ENCODE measurements at regions not wholly inside any gene's neighbourhood (a gene's known extent, or its start where the extent isn't known, plus 50 kb on each side); places are given as distances from the start of the nearest gene placed in this dataset.

GRCh38 chr7:155190688-155191087, 107.0 kb upstream of the INSIG1 start:
- peaks cover under 1 to 11% of the 10 kb centered on the region in 2 experiments; a peak in 2 of 4 replicates for H3K9me3 ChIP-seq (ENCODE audit: control insufficient read depth in 1 of 2, insufficient read depth in 1 of 2, low read depth in 1 of 2, low read length in 2 of 2)
- H3K9ac ChIP-seq (ENCODE audit: low read length): no peak overlapping the region
- H4K20me1 ChIP-seq (ENCODE audit: insufficient read depth): no peaks in the 10 kb centered on the region
- CTCF ChIA-PET: no interaction called here
- H3K4me3 ChIP-seq (replicated peaks in 1 of 2; ENCODE audit: low read depth in 1 of 2, low read length in 2 of 2): no peak overlapping the region
- no peak overlapping the region for H3K27ac ChIP-seq (ENCODE audit: low read depth, low read length)
- ATAC-seq (peak; percentile 94), DNase-seq (ENCODE audit: low read depth, low spot score) (no peak)
- no peak for TF ChIP-seq CEBPB (IDR thresholded peaks at IDR 0.05; ENCODE audit: low read depth)
- TF ChIP-seq CTCF (IDR thresholded peaks at IDR 0.05 in 2 of 3, conservative IDR thresholded peaks at IDR 0.05 in 1 of 3; ENCODE audit: borderline replicate concordance in 1 of 3, insufficient read depth in 1 of 3, low read depth in 2 of 3, low read length in 2 of 3): peak; percentile 82 to 88 (median 84)
- peak; percentile 96 for TF ChIP-seq RAD21 (IDR thresholded peaks at IDR 0.05; ENCODE audit: low read depth)
- no peaks in the 10 kb centered on the region for H3K36me3 ChIP-seq (ENCODE audit: control insufficient read depth in 1 of 2, insufficient read depth in 2 of 2, low read length in 2 of 2)
- BruUV-seq (replicated peaks): no TSS peak
- H2AFZ ChIP-seq (ENCODE audit: low read depth, low read length, poor library complexity, severe bottlenecking): peak overlapping the region; percentile 93
- POLR2A ChIA-PET: no interaction called here
- H3K27me3 ChIP-seq (ENCODE audit: insufficient read depth, low read length): no peaks in the 10 kb centered on the region
- H3K4me1 ChIP-seq (ENCODE audit: control insufficient read depth in 1 of 2, insufficient read depth in 2 of 2, low read length in 2 of 2): peaks cover 0 to 3% of the 10 kb centered on the region in 2 experiments; a peak in 1 of 4 replicates
- RAD21 ChIA-PET (ENCODE audit: low non-redundant PET in 1 of 2, low total read pairs in 2 of 2, uncharacterized antibody in 2 of 2, unreplicated experiment in 2 of 2): no interaction called here
- H3K79me2 ChIP-seq (ENCODE audit: insufficient read depth, low read length): no peaks in the 10 kb centered on the region
- peak overlapping the region; percentile 45 for H3K4me2 ChIP-seq (ENCODE audit: low read length)
- intact Hi-C loops (cut with micrococcal nuclease): loop anchor here (1.0 to 5.0 kb wide), 3 partner anchors 107 to 262 kb away; partner anchors contain the start of gene INSIG1
- H3K9me2 ChIP-seq (ENCODE audit: insufficient read depth): no peaks in the 10 kb centered on the region

GRCh38 chr7:155191137-155191536, 106.5 kb upstream of the INSIG1 start:
- BruUV-seq (replicated peaks): no TSS peak
- TF ChIP-seq ZFX (IDR thresholded peaks at IDR 0.05) (no peak), SRF (IDR thresholded peaks at IDR 0.05; ENCODE audit: low read depth) (no peak), ZNF274 (IDR thresholded peaks at IDR 0.05; ENCODE audit: low read depth, low read length) (no peak), FOSL1 (IDR thresholded peaks at IDR 0.05; ENCODE audit: low read depth) (no peak), TCF7L2 (IDR thresholded peaks at IDR 0.05; ENCODE audit: borderline replicate concordance, extremely low read depth, insufficient read depth, insufficient read length) (no peak), ZBTB33 (IDR thresholded peaks at IDR 0.05; ENCODE audit: extremely low read depth, insufficient replicate concordance, low read length) (no peak), YY1 (IDR thresholded peaks at IDR 0.05; ENCODE audit: extremely low read depth, insufficient replicate concordance, low read depth, low read length) (no peak), EGR1 (IDR thresholded peaks at IDR 0.05; ENCODE audit: low read depth) (no peak)
- H2AFZ ChIP-seq (ENCODE audit: low read depth, low read length, poor library complexity, severe bottlenecking): peak overlapping the region; percentile 93
- ChIA-PET CTCF (no interaction called here), RAD21 (ENCODE audit: low non-redundant PET in 1 of 2, low total read pairs in 2 of 2, uncharacterized antibody in 2 of 2, unreplicated experiment in 2 of 2) (no interaction called here), POLR2A (no interaction called here)
- H3K36me3 ChIP-seq (ENCODE audit: control insufficient read depth in 1 of 2, insufficient read depth in 2 of 2, low read length in 2 of 2): no peaks in the 10 kb centered on the region
- peaks cover 0 to 7% of the 10 kb centered on the region in 2 experiments; a peak in 2 of 4 replicates for H3K9me3 ChIP-seq (ENCODE audit: control insufficient read depth in 1 of 2, insufficient read depth in 1 of 2, low read depth in 1 of 2, low read length in 2 of 2)
- no peak overlapping the region for H3K9ac ChIP-seq (ENCODE audit: low read length)
- no peak overlapping the region for H3K4me3 ChIP-seq (replicated peaks in 1 of 2; ENCODE audit: low read depth in 1 of 2, low read length in 2 of 2)
- H3K79me2 ChIP-seq (ENCODE audit: insufficient read depth, low read length): no peaks in the 10 kb centered on the region
- ATAC-seq (no peak; the same call in 1 of the 2 replicates), DNase-seq (ENCODE audit: low read depth, low spot score) (no peak)
- H3K4me1 ChIP-seq (ENCODE audit: control insufficient read depth in 1 of 2, insufficient read depth in 2 of 2, low read length in 2 of 2): peaks cover 0 to 3% of the 10 kb centered on the region in 2 experiments; a peak in 1 of 4 replicates
- H3K27me3 ChIP-seq (ENCODE audit: insufficient read depth, low read length): no peaks in the 10 kb centered on the region
- peak overlapping the region; percentile 45 for H3K4me2 ChIP-seq (ENCODE audit: low read length)
- intact Hi-C loops (cut with micrococcal nuclease): loop anchor here (2.0 to 5.0 kb wide), 2 partner anchors 106 to 262 kb away; partner anchors contain the start of gene INSIG1
- H3K9me2 ChIP-seq (ENCODE audit: insufficient read depth): no peaks in the 10 kb centered on the region
- no peak overlapping the region for H3K27ac ChIP-seq (ENCODE audit: low read depth, low read length)
- no peaks in the 10 kb centered on the region for H4K20me1 ChIP-seq (ENCODE audit: insufficient read depth)
